Natural killer cell (primary cell): ENCODE measurements at regions not wholly inside any gene's neighbourhood (a gene's known extent, or its start where the extent isn't known, plus 50 kb on each side); places are given as distances from the start of the nearest gene placed in this dataset.

Source experiments
- ATAC-seq, 3 donors: fragments of 150-1000 bp in 2 of 3; fragments of 200-7000 bp in 1 of 3; cut with Tn5 transposase; 1 replicate in 1 of 3; 2 replicates in 2 of 3; pipeline ENCODE4 v1.10.0; 2021; ENCODE audit warnings: mild to moderate bottlenecking in 2 of 3, moderate library complexity in 2 of 3
- DNase-seq, 2 donors: peaks; one replicate each; pipeline versions ENCODE4 v3.0.0 to v3.0.0-alpha.2; 2013 to 2021; ENCODE audit warnings: mixed read lengths in 1 of 2
- H3K27ac ChIP-seq: one replicate; pipeline ENCODE4 v1.5.1; 2013; ENCODE audit warnings: mild to moderate bottlenecking, low read length
- H3K27me3 ChIP-seq: one replicate; pipeline ENCODE4 v1.6.1; 2013; ENCODE audit warnings: low read length; ENCODE audit not compliant: control insufficient read depth, insufficient read depth
- H3K36me3 ChIP-seq: one replicate; pipeline ENCODE4 v1.6.1; 2013; ENCODE audit warnings: low read length; ENCODE audit not compliant: control insufficient read depth, insufficient read depth
- H3K4me1 ChIP-seq: one replicate; pipeline ENCODE4 v1.6.1; 2013; ENCODE audit warnings: low read length; ENCODE audit not compliant: control insufficient read depth, insufficient read depth
- H3K4me3 ChIP-seq: one replicate; pipeline ENCODE4 v1.5.1; 2013; ENCODE audit warnings: low read length
- H3K9me3 ChIP-seq: one replicate; pipeline ENCODE4 v1.6.1; 2013; ENCODE audit warnings: low read length; ENCODE audit not compliant: control insufficient read depth, insufficient read depth
- H3K27ac Mint-ChIP-seq, 2 donors: one replicate each; pipeline ENCODE4 v1.8.0; 2022; ENCODE audit warnings: mild to moderate bottlenecking in 2 of 2, mixed read lengths in 2 of 2, moderate library complexity in 1 of 2
- H3K27me3 Mint-ChIP-seq, 2 donors: one replicate each; pipeline ENCODE4 v1.8.0; 2022; ENCODE audit warnings: low read depth in 2 of 2, mixed read lengths in 2 of 2
- H3K36me3 Mint-ChIP-seq: one replicate; pipeline ENCODE4 v1.8.0; 2022; ENCODE audit warnings: mixed read lengths
- H3K4me1 Mint-ChIP-seq, 2 donors: one replicate each; pipeline ENCODE4 v1.8.0; 2022; ENCODE audit warnings: mixed read lengths in 2 of 2
- H3K4me3 Mint-ChIP-seq: one replicate; pipeline ENCODE4 v1.8.0; 2022; ENCODE audit warnings: mild to moderate bottlenecking, moderate library complexity, mixed read lengths
- H3K9me3 Mint-ChIP-seq, 2 donors: one replicate each; pipeline ENCODE4 v1.8.0; 2022; ENCODE audit warnings: mixed read lengths in 2 of 2
- CTCF ChIP-seq: fragments of 200-600 bp; IDR thresholded peaks from one replicate; pipeline ENCODE4 v1.8.0; 2022; ENCODE audit warnings: antibody characterized with exemption
- WGBS: methylation state at CpG from one replicate; pipeline ENCODE4 v1.1.7; 2013; ENCODE audit warnings: missing lambda C conversion rate; ENCODE audit not compliant: insufficient coverage; 5-methylcytosine and 5-hydroxymethylcytosine counted together
- intact Hi-C: fragments of 100-400 bp; cut with micrococcal nuclease; formaldehyde crosslinking; loops from one replicate; pipeline ENCODE4 v1.14.2; 2022

GRCh38 chr17:71398025-71398424, 722.8 kb upstream of the SOX9 start:
- no peak overlapping the region for H3K4me3 Mint-ChIP-seq
- H3K27me3 Mint-ChIP-seq = no peaks in the 10 kb centered on the region
- H3K27ac ChIP-seq = no peak overlapping the region
- intact Hi-C loops = no loop called here
- H3K9me3 ChIP-seq = no peaks in the 10 kb centered on the region
- peaks cover 6 to 7% of the 10 kb centered on the region in 2 donors for H3K9me3 Mint-ChIP-seq
- H3K4me1 Mint-ChIP-seq = no peaks in the 10 kb centered on the region
- no peak overlapping the region for H3K4me3 ChIP-seq
- TF ChIP-seq CTCF = no peak
- no peak overlapping the region for H3K27ac Mint-ChIP-seq
- 71% methylated on average over 1 of the region's 2 CpGs for WGBS
- H3K27me3 ChIP-seq = no peaks in the 10 kb centered on the region
- H3K36me3 ChIP-seq = no peaks in the 10 kb centered on the region
- H3K4me1 ChIP-seq = no peaks in the 10 kb centered on the region
- ATAC-seq (no peak), DNase-seq (no peak)
- H3K36me3 Mint-ChIP-seq = no peaks in the 10 kb centered on the region

- intact Hi-C loops = no loop called here
- peaks cover 9% of the 10 kb centered on the region in 2 donors for H3K9me3 Mint-ChIP-seq
- H3K4me1 Mint-ChIP-seq = no peaks in the 10 kb centered on the region
- Histone ChIP-seq H3K4me3 (no peak overlapping the region), H3K36me3 (no peaks in the 10 kb centered on the region), H3K9me3 (no peaks in the 10 kb centered on the region), H3K27ac (no peak overlapping the region), H3K27me3 (no peaks in the 10 kb centered on the region), H3K4me1 (no peaks in the 10 kb centered on the region)
- H3K36me3 Mint-ChIP-seq = no peaks in the 10 kb centered on the region
- H3K27me3 Mint-ChIP-seq = no peaks in the 10 kb centered on the region
- no peak overlapping the region for H3K4me3 Mint-ChIP-seq
- no peak overlapping the region for H3K27ac Mint-ChIP-seq
- ATAC-seq (no peak), DNase-seq (no peak)
- 55% methylated on average over 4 of the region's 4 CpGs for WGBS
- no peak for TF ChIP-seq CTCF
These were observed 722.0 kb upstream of the SOX9 start for GRCh38 chr17:71398800-71399219.

GRCh38 chr17:71399221-71399620, 721.6 kb upstream of the SOX9 start:
- Mint-ChIP-seq H3K4me3 (no peak overlapping the region), H3K27ac (no peak overlapping the region), H3K4me1 (no peaks in the 10 kb centered on the region), H3K9me3 (peaks cover 9 to 11% of the 10 kb centered on the region in 2 donors), H3K27me3 (no peaks in the 10 kb centered on the region), H3K36me3 (no peaks in the 10 kb centered on the region)
- intact Hi-C loops = no loop called here
- H3K27ac ChIP-seq = no peak overlapping the region
- DNase-seq (no peak), ATAC-seq (no peak)
- no peak overlapping the region for H3K4me3 ChIP-seq
- no peaks in the 10 kb centered on the region for H3K9me3 ChIP-seq
- H3K4me1 ChIP-seq = no peaks in the 10 kb centered on the region
- H3K27me3 ChIP-seq = no peaks in the 10 kb centered on the region
- H3K36me3 ChIP-seq = no peaks in the 10 kb centered on the region
- WGBS = 50% methylated on average over 1 of the region's 3 CpGs
- TF ChIP-seq CTCF = no peak

- no peaks in the 10 kb centered on the region for H3K9me3 ChIP-seq
- H3K36me3 ChIP-seq = no peaks in the 10 kb centered on the region
- H3K27ac ChIP-seq = no peak overlapping the region
- Mint-ChIP-seq H3K27me3 (no peaks in the 10 kb centered on the region), H3K4me1 (no peaks in the 10 kb centered on the region), H3K4me3 (no peak overlapping the region), H3K36me3 (no peaks in the 10 kb centered on the region), H3K27ac (no peak overlapping the region), H3K9me3 (peaks cover 9 to 11% of the 10 kb centered on the region in 2 donors)
- H3K4me1 ChIP-seq = no peaks in the 10 kb centered on the region
- ATAC-seq = no peak
- no peak for DNase-seq
- WGBS = no CpG with 5 or more reads among the region's 1 CpG
- H3K4me3 ChIP-seq = no peak overlapping the region
- intact Hi-C loops = no loop called here
- TF ChIP-seq CTCF = no peak
- no peaks in the 10 kb centered on the region for H3K27me3 ChIP-seq
These were observed 721.2 kb upstream of the SOX9 start for GRCh38 chr17:71399649-71400048.
